GM18951 (cell line): ENCODE measurements at regions not wholly inside any gene's neighbourhood (a gene's known extent, or its start where the extent isn't known, plus 50 kb on each side); places are given as distances from the start of the nearest gene placed in this dataset.

Source experiments
- POLR2A ChIP-seq: IDR thresholded peaks from 4 replicates; pipeline ENCODE4 v1.6.1; 2011; ENCODE audit warnings: mild to moderate bottlenecking; ENCODE audit not compliant: insufficient read length, insufficient read depth; ENCODE audit errors: extremely low read depth
- in situ Hi-C: fragments of 300-500 bp; cut with MboI; formaldehyde crosslinking; loops from one replicate; pipeline ENCODE4 v1.12.0; 2022; ENCODE audit warnings: low sequenced_read_pairs, mixed read lengths, inconsistent platforms; ENCODE audit not compliant: unreplicated experiment

GRCh38 chr7:25358926-25359325 lies 130.6 kb upstream of the NPVF start:
- TF ChIP-seq POLR2A, result no peak
- in situ Hi-C loops, result no loop called here

DNA sequence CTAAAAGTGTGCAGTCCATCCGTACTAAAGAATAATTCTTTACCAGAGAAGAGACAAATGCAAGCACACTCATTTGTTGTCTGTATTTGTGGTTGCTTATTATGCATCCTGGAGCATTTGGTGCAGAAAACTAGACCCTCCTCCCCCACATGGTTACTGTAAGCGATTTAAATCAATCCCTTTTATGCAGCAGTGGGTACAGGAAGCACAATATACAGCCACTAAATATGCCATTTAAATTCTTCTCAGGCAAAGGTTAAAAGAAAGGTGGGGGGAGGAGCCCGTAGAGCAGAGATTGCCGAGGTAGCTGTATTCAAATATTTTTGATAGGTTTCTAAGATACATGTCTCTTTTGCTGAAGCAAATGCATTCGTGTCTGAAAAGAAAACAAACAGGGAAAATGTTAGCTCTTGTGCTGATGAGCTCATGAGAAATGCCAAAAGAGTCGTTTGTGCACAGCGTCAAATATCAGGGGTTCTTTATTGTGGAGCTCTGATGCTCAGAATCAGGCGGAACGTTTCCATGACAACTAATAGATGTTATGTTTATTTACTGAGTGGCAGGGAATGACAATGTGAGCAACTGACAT lies 131.3 kb upstream of the NPVF start:
- TF ChIP-seq POLR2A, result no peak
- in situ Hi-C loops, result no loop called here

GRCh38 chr7:25360451-25360850 lies 132.2 kb upstream of the NPVF start:
- in situ Hi-C loops, result no loop called here
- TF ChIP-seq POLR2A, result no peak

DNA sequence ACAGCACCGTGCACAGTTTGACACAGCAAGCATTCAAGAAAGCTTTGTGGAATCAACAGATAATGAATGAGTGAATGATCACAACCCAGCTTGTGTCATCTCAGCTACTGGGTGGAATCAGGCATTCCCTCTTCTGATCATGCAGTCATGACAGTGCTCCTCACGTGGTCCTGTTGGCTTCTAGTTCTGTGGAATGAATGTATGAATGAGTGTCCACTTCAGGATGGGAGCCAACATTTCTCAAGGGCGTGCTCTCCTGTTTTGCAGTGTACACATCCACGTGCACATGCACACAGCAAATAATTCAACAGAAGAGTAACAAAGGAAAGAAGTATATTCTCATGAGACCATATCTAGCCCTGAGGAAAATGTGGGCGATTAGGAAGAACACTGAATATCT lies 133.1 kb upstream of the NPVF start:
- in situ Hi-C loops, result no loop called here
- no peak for TF ChIP-seq POLR2A

- in situ Hi-C loops, result no loop called here
- TF ChIP-seq POLR2A, result no peak
Observed at GRCh38 chr7:25361863-25362262, 133.6 kb upstream of the NPVF start.

DNA sequence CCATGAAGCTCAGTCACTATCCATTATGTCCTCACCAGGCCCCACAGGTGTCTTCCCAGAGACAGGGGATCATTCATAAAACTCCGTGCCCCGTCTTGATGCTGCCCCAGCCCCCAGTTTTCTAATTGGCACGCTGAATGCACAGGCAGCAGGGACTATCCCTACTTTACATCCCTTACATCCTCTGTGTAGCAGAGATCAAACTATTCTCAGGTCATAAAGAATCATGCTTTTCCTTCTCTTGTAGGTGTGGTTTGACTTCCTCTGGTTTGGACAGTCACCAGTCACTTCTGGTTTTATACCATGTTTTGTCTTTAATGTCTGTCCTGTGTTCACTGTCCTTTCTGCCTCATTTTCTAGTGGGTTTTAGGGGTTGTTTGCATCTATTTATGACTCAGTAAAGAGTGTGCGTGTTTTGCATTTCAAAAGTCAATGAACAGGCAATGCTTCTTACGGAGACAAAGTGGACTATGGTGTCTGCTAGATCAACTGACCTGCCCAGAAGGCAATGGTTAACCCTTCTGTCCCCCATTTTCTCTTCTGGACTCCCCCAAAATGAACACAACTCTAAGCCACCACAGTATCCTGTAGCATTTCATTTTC lies 140.4 kb upstream of the NPVF start:
- in situ Hi-C loops, result no loop called here
- TF ChIP-seq POLR2A, result no peak

GRCh38 chr7:25369786-25370185 lies 141.5 kb upstream of the NPVF start:
- TF ChIP-seq POLR2A, result no peak
- in situ Hi-C loops, result no loop called here

- in situ Hi-C loops, result no loop called here
- no peak for TF ChIP-seq POLR2A
Observed at GRCh38 chr7:25371972-25372371, 143.7 kb upstream of the NPVF start.

DNA sequence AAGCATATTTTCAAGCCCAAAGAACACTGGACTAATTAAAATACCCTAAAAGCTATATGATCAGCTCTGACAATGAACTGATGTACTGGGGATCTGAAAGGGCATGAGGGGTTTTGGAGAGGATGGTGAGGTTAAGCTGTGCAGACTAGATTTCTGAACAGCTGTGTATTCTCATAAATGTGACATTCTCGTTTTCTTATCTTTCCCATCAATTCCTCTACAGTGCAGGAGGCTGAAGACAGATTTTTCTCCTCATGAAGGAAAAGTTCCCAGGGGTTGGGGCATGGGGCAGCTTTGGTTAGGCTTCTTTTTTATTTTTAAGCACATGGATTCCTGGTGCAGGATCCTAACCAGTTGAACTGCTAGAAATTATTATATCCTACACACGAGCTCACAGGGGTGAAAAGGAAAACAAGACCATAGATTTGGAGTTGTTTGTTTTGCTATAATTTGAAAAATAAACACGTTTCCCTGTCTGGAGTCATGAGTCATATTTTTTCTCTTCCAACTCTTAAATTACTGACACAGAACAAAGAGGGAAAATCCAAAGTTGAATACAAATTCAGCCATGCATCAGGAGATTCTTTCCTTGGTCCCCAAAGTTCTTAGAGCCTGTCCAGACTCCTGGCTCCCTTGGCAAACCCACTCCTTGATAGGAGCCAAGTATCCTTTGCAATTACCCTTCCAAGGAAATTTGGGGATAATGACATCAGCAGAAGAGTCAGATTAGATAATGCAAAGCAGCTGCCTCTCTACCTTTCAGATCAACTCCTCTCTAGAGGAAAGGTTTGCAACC lies 147.7 kb upstream of the NPVF start:
- in situ Hi-C loops, result no loop called here
- TF ChIP-seq POLR2A, result no peak

- in situ Hi-C loops, result no loop called here
- TF ChIP-seq POLR2A, result no peak
Observed at GRCh38 chr7:25379351-25380300, 151.3 kb upstream of the NPVF start.

DNA sequence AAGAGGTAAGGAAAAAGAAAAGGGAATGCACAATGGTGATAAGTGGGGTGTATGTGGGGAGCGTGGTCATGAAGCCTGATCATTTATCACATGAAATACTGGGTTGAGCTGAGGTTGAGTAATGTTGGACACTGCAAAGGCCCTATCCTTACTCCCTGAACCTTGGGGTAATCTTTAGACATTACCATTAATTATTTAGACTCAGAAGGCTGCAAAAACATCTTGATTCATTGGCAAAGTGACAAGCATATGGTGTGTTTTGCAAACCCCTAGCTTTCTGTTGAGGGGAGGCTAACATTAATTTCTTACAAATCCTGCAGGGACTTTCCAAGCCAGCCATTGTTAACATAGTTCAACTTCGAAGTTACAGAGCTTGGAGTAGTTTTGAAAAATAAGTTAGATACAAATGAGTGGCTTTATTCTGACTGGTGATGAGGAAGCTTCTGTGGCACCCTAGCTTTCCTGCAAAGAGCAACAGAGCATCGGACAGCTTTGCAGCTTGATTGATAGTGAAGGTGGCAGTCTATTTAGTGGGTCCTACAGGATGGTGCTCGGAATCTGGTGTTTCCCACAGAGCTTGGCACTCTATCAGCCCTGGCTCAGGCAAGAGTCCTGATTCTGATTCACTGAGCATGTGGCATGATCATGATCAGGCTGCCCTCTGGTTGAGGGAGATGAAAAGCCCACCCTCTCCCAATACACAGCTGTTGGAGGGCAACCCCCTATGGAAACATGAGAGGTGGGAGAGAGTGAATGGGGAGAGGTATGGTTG lies 153.7 kb upstream of the NPVF start:
- no peak for TF ChIP-seq POLR2A
- in situ Hi-C loops, result no loop called here

DNA sequence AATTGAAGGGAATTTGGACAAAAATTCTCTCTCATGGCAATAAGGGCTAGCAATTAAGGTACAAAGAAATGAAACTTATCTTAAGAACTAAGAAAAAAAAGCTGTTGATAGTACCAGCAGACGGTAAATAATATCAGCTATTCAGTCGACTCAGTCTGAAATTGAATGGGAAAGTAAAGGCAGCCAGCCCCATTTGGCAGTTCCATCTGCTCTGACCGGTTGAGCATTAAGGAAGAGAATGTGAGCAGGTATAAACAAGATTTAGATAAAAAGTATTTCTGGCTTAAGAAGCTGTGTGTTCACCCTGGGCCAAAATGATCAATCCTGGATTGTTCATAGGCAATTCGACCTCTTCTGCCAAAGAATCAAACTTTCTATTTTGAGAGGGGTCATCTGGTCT lies 154.6 kb upstream of the NPVF start:
- no peak for TF ChIP-seq POLR2A
- in situ Hi-C loops, result no loop called here
